Uterus (tissue), 3 donors: ENCODE measurements at regions not wholly inside any gene's neighbourhood (a gene's known extent, or its start where the extent isn't known, plus 50 kb on each side); places are given as distances from the start of the nearest gene placed in this dataset.
"Not testable (repeated sequence)": the region's sequence is repeated elsewhere in the genome, so short reads cannot be mapped to it uniquely, and the experiment has no call there.

Source experiments
- DNase-seq, 2 donors: peaks; one replicate each; pipeline ENCODE4 v3.0.0-alpha.2; 2019 to 2020
- H3K27ac ChIP-seq, 2 donors: fragments of 200-600 bp; sonication (generic); 1 replicate in 1 of 2; 2 replicates in 1 of 2; pipeline ENCODE4 v1.5.1; 2016 to 2018
- H3K27me3 ChIP-seq, 2 donors: fragments of 200-600 bp; sonication (generic); one replicate each; pipeline ENCODE4 v1.5.1; 2018 to 2019; ENCODE audit warnings: control low read depth in 1 of 2
- H3K36me3 ChIP-seq, 2 donors: fragments of 200-600 bp; sonication (generic); one replicate each; pipeline ENCODE4 v1.5.1; 2019; ENCODE audit warnings: control low read depth in 1 of 2
- H3K4me1 ChIP-seq, 2 donors: fragments of 200-600 bp; sonication (generic); one replicate each; pipeline ENCODE4 v1.5.1; 2018 to 2019; ENCODE audit warnings: control low read depth in 1 of 2
- H3K4me3 ChIP-seq, 2 donors: fragments of 200-600 bp; sonication (generic); 1 replicate in 1 of 2; 2 replicates in 1 of 2; pipeline ENCODE4 v1.5.1; 2018 to 2019; ENCODE audit warnings: mild to moderate bottlenecking in 1 of 2
- H3K9me3 ChIP-seq, 2 donors: fragments of 200-600 bp; sonication (generic); one replicate each; pipeline ENCODE4 v1.5.1; 2019; ENCODE audit warnings: control low read depth in 1 of 2
- intact Hi-C: fragments of 100-400 bp; cut with DNase I; formaldehyde crosslinking; loops from one replicate; pipeline ENCODE4 v1.15.1; 2023; ENCODE audit warnings: low total_unique reads
- donor health status: DM: yes; HTN: yes; CAD: no.

DNA sequence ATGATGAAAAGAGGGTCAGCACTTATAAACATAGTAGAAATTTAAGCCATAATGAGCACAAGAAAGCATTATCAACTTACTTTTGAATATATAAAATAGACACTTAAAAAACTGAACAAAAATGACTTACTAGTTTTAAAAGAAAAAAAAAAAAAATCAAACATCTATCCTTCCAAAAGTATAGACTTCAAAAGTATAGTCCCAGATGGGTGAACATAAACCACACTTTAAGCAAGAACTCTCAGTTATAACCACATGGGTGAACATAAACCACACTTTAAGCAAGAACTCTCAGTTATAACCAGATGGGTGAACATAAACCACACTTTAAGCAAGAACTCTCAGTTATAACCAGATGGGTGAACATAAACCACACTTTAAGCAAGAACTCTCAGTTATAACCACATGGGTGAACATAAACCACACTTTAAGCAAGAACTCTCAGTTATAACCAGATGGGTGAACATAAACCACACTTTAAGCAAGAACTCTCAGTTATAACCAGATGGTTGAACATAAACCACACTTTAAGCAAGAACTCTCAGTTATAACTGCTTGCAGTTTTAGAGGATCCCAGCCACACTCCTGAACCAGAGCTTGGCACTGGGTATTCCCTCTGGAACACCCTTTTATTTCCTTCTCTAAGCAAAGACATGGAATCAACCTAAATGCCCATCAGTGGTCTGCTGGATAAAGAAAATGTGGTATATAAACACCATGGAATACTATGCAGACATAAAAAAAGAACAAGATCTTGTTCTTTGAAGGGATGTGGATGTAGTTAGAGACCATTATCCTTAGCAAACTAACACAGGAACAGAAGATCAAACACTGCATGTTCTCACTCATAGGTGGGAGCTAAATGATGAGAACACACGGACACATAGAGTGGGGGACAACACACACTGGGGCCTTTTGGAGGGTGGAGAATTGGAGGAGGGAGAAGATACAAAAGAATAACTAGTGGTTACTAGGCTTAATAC is 82.6 kb upstream of the AGAP9 start:
- H3K4me1 ChIP-seq, intact Hi-C loops, H3K27ac ChIP-seq, H3K4me3 ChIP-seq, DNase-seq, H3K36me3 ChIP-seq, H3K9me3 ChIP-seq, H3K27me3 ChIP-seq: not testable (repeated sequence)

DNA sequence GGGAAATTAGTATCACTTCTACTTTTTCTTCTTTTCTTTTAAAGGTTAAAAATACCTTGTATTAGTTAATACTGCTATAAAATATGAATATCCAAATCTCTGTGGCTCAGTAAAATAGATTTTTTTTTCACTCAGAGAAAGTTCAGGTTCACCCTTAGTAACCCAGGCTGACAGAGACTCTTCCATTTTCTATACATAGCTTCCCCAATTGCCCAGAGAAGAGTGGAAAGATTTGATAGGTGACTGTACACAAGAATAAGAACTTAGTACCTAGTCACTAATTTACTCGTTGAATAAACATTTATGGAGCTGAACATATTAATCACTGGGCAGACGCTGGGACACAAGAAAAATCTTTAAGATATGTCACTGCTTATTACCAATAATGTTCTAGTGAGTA is 77.2 kb upstream of the AGAP9 start:
- intact Hi-C loops, H3K9me3 ChIP-seq: not testable (repeated sequence)

DNA sequence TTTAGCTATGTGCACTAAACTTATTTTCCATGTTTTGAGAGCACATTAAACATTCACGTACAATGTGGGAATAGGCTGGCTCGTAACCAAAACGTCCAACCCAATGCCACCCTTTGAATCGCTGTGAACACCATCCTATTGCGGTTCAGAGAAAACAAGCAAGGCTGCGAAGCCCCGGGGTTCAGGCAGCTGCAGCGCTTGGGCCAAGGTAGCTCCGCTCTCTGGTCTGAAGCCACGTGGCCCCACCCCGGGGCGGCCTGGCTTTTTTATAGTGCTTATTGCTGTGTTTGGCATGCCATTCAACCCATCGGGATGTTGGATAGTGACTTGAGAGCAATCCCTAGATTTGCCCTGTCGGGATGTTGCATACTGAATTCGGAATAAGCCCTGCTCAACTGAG is 76.7 kb upstream of the AGAP9 start:
- H3K27me3 ChIP-seq, H3K4me1 ChIP-seq, H3K9me3 ChIP-seq, H3K36me3 ChIP-seq, H3K27ac ChIP-seq, H3K4me3 ChIP-seq, DNase-seq, intact Hi-C loops: not testable (repeated sequence)

More for the DNA sequence above, 77.2 kb upstream of the AGAP9 start:
- not testable (repeated sequence) for H3K4me3 ChIP-seq, H3K27ac ChIP-seq, H3K36me3 ChIP-seq, DNase-seq, H3K4me1 ChIP-seq, H3K27me3 ChIP-seq

DNA sequence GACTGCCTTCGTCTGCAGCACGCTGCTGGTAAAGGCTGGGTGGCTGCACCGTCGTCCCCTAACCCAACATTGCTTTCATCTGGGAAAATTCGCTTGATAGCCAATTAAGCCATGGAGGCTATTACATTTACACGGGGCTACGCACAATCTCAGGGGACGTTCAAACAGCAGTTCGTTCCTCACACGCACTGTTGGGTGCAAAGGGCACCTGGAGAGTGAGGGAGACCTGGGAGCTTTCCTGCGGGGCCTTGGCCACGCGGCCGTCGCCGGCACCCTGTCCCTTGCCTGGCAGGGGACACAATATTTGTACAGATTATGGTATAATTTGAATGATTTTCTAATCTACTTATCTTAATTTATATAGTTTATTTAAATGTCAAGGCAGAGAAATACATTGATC is 76.2 kb upstream of the AGAP9 start:
- H3K4me1 ChIP-seq, H3K36me3 ChIP-seq, H3K4me3 ChIP-seq, intact Hi-C loops, H3K27me3 ChIP-seq, DNase-seq, H3K9me3 ChIP-seq, H3K27ac ChIP-seq: not testable (repeated sequence)

DNA sequence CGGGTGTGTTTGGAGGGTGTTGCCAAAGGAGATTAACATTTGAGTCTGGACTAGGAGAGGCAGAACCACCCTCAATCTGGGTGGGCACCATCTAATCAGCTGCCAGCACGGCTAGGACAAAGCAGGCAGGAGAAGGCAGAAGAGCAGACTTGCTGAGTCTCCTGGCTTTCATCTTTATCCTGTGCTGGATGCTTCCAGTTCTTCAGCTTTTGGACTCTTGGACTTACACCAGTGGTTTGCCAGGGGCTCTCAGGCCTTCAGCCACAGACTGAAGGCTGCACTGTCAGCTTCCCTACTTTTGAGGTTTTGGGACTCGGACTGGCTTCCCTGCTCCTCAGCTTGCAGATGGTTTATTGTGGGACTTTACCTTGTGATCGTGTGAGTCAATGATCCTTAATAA is 70.4 kb upstream of the AGAP9 start:
- intact Hi-C loops, H3K4me1 ChIP-seq, H3K27ac ChIP-seq, H3K27me3 ChIP-seq, H3K4me3 ChIP-seq, DNase-seq, H3K36me3 ChIP-seq, H3K9me3 ChIP-seq: not testable (repeated sequence)

DNA sequence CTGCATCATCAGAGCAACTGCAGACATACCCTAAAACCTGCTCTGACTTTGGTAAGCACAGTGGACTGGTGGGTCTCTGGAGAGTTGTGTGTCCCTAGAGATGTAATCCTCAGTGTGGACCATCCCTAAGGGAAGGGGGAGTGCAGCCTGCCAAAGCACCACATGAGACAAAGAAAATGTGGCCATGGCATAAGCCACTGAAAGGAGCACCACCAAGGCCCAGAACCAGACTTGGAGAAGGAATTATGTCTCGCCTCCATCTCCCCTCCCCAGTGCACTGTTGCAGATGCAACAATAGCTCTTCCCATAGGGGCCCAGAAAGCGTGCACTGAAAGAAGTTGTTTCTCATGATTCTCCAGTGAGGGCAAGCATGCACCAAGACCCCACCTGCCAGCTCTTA is 69.7 kb upstream of the AGAP9 start:
- H3K27me3 ChIP-seq, H3K4me3 ChIP-seq, intact Hi-C loops, H3K36me3 ChIP-seq, DNase-seq, H3K4me1 ChIP-seq, H3K27ac ChIP-seq, H3K9me3 ChIP-seq: not testable (repeated sequence)

DNA sequence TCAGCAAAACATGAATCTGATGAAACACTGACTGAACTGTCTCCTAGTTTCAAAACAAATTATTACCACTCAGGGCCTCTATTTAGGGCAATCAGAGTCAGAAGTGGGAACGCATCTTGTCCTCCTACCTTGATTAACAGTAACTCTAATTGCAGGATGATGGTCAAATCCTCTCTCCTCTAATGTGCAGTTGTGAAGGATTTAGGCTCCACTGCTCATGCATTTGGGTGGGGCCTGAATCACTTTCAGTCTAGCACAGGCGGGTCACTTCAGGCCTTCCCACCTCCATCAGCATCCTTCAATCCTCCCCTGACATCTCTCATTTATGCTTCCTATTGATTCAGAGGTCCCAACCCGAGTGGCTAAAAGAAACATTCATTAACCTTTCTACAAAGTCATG is 67.5 kb upstream of the AGAP9 start:
- H3K36me3 ChIP-seq, H3K27me3 ChIP-seq, intact Hi-C loops, H3K4me3 ChIP-seq, H3K4me1 ChIP-seq, DNase-seq, H3K27ac ChIP-seq, H3K9me3 ChIP-seq: not testable (repeated sequence)

DNA sequence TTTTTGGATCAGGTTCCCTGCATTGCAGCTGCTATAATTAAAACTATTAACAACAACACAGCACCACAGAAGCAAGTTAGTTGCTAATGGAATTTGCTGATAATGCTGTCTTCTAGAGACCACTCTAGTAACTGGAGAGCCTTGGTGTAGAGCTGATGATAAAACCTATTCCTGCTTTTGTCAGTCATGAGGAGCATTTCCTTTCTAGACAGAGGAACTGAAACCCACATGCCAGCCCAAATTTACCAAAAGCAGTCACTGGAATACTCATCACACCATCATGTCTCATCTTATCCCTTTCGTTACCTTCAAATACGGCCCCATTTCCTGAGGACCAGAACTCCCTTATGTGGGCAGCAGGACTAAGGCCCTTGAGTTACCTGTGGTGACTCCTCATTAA is 67.1 kb upstream of the AGAP9 start:
- intact Hi-C loops: not testable (repeated sequence)

DNA sequence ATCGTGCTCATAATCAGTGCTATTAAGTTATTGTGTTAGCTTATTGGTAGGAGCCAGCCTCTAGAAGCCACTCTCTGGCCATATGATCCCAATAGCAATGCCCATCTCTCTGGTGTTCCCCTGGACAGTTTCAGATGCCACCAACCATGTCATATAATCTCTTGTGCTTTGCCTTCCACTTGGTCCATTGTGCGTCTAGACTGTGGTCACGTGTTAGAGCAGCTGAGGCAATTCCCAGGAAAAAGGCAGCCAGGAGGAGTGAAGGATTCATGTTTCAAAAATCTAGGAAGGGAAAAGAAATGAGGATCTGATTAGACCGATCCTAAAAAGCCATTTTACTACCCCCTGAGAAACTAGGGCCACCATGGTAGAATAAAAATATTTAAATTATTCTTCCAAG is 58.6 kb upstream of the AGAP9 start:
- H3K9me3 ChIP-seq, H3K27ac ChIP-seq, DNase-seq, H3K27me3 ChIP-seq, intact Hi-C loops, H3K36me3 ChIP-seq, H3K4me1 ChIP-seq, H3K4me3 ChIP-seq: not testable (repeated sequence)

More for the DNA sequence above, 67.1 kb upstream of the AGAP9 start:
- H3K4me3 ChIP-seq, DNase-seq, H3K36me3 ChIP-seq, H3K27ac ChIP-seq, H3K9me3 ChIP-seq, H3K27me3 ChIP-seq, H3K4me1 ChIP-seq: not testable (repeated sequence)

DNA sequence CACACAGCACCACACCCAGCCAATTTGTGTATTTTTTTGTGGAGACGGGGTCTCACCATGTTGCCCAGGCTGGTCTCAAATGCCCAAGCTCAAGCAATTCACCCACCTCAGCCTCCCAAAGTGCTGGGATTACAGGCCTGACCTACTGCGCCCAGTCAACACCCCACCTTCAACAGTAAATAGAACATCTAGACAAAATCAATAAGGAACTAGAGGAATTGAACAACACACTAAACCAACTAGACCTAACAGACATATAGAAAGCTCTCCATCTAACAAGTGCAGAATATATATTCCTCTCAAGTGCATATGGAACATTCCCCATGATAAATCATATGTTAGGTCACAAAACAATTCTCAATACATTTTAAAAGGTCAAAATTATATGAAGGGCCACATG is 56.6 kb upstream of the AGAP9 start:
- H3K9me3 ChIP-seq, H3K4me1 ChIP-seq, H3K4me3 ChIP-seq, H3K36me3 ChIP-seq, DNase-seq, H3K27ac ChIP-seq, intact Hi-C loops, H3K27me3 ChIP-seq: not testable (repeated sequence)

DNA sequence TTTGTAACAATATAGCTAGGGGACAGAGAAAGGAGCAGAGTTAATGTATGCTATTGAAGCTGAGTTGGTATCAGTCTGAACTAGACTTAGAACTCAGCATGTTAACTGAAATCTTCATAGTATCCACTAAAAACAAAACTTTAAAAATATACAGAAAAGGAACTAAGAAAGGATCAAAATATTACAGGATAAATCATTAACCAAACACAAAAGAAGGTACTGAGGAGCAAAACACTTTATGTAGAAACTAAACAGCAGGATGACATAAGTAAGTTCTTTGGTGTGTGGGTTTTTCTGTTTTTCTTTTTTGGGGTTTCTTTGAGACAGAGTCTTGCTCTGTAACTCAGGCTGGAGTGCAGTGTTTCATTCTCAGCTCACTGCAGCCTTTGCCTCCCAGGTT is 55.1 kb upstream of the AGAP9 start:
- intact Hi-C loops, H3K9me3 ChIP-seq, DNase-seq, H3K4me3 ChIP-seq, H3K27me3 ChIP-seq, H3K36me3 ChIP-seq, H3K27ac ChIP-seq, H3K4me1 ChIP-seq: not testable (repeated sequence)
